ENCODE measurements at regions not wholly inside any gene's neighbourhood (a gene's known extent, or its start where the extent isn't known, plus 50 kb on each side); places are given as distances from the start of the nearest gene placed in this dataset.

DNA sequence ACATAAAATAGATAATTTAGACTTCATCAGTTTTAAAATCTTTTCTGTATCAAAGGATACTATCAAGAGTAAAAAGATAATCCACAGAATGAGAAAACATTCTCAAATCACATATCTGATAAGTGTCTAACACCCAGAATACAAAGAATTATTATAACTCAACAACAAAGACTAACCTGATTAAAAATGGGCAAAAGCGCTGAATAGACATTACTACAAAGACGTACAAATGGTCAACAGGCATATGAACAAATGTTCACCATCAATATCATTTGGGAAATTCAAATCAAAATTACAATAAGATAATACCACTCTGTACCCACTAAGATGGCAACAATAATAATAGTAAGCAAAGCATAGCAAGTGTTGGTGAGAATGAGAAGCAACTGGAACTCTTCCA is 503.8 kb downstream of the CDH26 start:
- H3K4me1 ChIP-seq (ENCODE audit: control insufficient read depth in 2 of 2, insufficient read depth in 2 of 2, low read length in 2 of 2), result no peaks in the 10 kb centered on the region
- WGBS, result 98% methylated on average over 2 of the region's 2 CpGs
- no peak for DNase-seq (ENCODE audit: low read depth in 6 of 9, low spot score in 9 of 9)
- no peaks in the 10 kb centered on the region for H3K36me3 ChIP-seq (ENCODE audit: control insufficient read depth in 2 of 2, insufficient read depth in 2 of 2, low read length in 1 of 2)
- H3K27me3 ChIP-seq (ENCODE audit: control insufficient read depth in 2 of 2, insufficient read depth in 1 of 2, low read length in 1 of 2), result no peaks in the 10 kb centered on the region
- no peak overlapping the region for H3K27ac ChIP-seq (ENCODE audit: low read depth in 1 of 2, low read length in 1 of 2)
- no peaks in the 10 kb centered on the region for H3K9me3 ChIP-seq (ENCODE audit: control insufficient read depth in 2 of 2, insufficient read depth in 1 of 2, low read length in 1 of 2)
- no peak overlapping the region for H3K4me3 ChIP-seq (ENCODE audit: low read length in 2 of 2)

DNA sequence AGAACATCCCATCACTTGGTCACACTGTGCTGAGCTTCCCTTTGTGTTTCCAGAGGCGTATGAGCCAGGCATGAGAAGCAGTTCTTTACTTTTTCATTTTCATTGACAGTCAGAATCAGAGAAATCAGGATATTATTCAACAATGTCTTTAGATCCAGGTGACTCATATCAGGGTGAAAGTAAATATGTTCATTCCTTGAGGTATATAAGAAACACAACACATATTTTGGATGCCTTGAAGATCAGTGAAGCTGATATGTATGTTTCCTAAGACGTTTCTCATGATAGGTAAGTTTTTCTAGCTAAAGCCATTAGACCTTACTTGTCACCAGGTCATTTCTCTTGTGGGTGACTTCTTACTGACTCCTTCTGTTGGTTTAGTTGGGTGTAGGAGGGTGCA is 505.6 kb downstream of the CDH26 start:
- H3K27me3 ChIP-seq (ENCODE audit: control insufficient read depth in 2 of 2, insufficient read depth in 1 of 2, low read length in 1 of 2), result no peaks in the 10 kb centered on the region
- 76% methylated on average over 2 of the region's 2 CpGs for WGBS
- DNase-seq (ENCODE audit: low read depth in 6 of 9, low spot score in 9 of 9), result no peak
- no peaks in the 10 kb centered on the region for H3K9me3 ChIP-seq (ENCODE audit: control insufficient read depth in 2 of 2, insufficient read depth in 1 of 2, low read length in 1 of 2)
- H3K36me3 ChIP-seq (ENCODE audit: control insufficient read depth in 2 of 2, insufficient read depth in 2 of 2, low read length in 1 of 2), result no peaks in the 10 kb centered on the region
- H3K4me1 ChIP-seq (ENCODE audit: control insufficient read depth in 2 of 2, insufficient read depth in 2 of 2, low read length in 2 of 2), result no peaks in the 10 kb centered on the region
- H3K27ac ChIP-seq (ENCODE audit: low read depth in 1 of 2, low read length in 1 of 2), result no peak overlapping the region
- H3K4me3 ChIP-seq (ENCODE audit: low read length in 2 of 2), result no peak overlapping the region

GRCh38 chr20:60465439-60465838 is 507.2 kb downstream of the CDH26 start:
- H3K9me3 ChIP-seq (ENCODE audit: control insufficient read depth in 2 of 2, insufficient read depth in 1 of 2, low read length in 1 of 2), result no peaks in the 10 kb centered on the region
- no peak overlapping the region for H3K4me3 ChIP-seq (ENCODE audit: low read length in 2 of 2)
- H3K4me1 ChIP-seq (ENCODE audit: control insufficient read depth in 2 of 2, insufficient read depth in 2 of 2, low read length in 2 of 2), result no peaks in the 10 kb centered on the region
- no peaks in the 10 kb centered on the region for H3K36me3 ChIP-seq (ENCODE audit: control insufficient read depth in 2 of 2, insufficient read depth in 2 of 2, low read length in 1 of 2)
- no peak overlapping the region for H3K27ac ChIP-seq (ENCODE audit: low read depth in 1 of 2, low read length in 1 of 2)
- WGBS, result 96% methylated on average over 8 of the region's 8 CpGs
- DNase-seq (ENCODE audit: low read depth in 6 of 9, low spot score in 9 of 9), result no peak
- no peaks in the 10 kb centered on the region for H3K27me3 ChIP-seq (ENCODE audit: control insufficient read depth in 2 of 2, insufficient read depth in 1 of 2, low read length in 1 of 2)

DNA sequence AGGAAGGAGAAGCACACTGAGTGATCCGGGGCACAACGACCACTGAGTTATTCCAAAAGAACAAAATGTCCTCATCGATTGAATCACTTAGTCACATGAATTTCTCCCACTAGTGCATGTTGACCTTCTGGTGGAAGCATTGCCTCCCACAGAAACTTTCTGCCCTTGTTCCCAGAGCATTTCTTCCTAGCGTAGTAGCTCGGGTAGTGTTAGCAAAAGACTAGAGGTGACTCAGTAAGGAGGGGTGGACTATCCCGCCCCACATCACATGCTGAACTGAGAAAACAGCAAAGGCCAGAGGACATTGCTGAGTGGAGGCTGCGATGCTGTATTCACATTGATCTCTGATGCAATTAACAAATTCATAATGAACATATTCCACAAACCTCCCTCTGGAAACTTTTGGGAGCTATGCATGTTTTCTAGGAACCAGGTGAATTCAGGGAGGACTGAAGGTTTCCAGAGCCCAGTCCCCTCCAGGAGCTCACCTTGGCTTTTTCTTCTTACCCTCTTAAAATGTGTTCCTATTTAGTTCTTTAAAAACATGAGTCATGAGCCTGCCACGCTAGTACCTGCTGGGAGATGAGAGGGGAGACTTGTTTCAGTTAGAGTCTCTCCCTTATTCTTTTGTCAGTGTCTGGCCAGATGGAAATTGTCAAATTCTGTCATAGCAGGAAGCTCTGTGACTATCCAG is 507.9 kb downstream of the CDH26 start:
- DNase-seq (ENCODE audit: low read depth in 6 of 9, low spot score in 9 of 9), result no peak
- no peaks in the 10 kb centered on the region for H3K27me3 ChIP-seq (ENCODE audit: control insufficient read depth in 2 of 2, insufficient read depth in 1 of 2, low read length in 1 of 2)
- no peaks in the 10 kb centered on the region for H3K36me3 ChIP-seq (ENCODE audit: control insufficient read depth in 2 of 2, insufficient read depth in 2 of 2, low read length in 1 of 2)
- no peak overlapping the region for H3K27ac ChIP-seq (ENCODE audit: low read depth in 1 of 2, low read length in 1 of 2)
- no peaks in the 10 kb centered on the region for H3K9me3 ChIP-seq (ENCODE audit: control insufficient read depth in 2 of 2, insufficient read depth in 1 of 2, low read length in 1 of 2)
- H3K4me1 ChIP-seq (ENCODE audit: control insufficient read depth in 2 of 2, insufficient read depth in 2 of 2, low read length in 2 of 2), result no peaks in the 10 kb centered on the region
- 95% methylated on average over 8 of the region's 8 CpGs for WGBS
- H3K4me3 ChIP-seq (ENCODE audit: low read length in 2 of 2), result no peak overlapping the region

DNA sequence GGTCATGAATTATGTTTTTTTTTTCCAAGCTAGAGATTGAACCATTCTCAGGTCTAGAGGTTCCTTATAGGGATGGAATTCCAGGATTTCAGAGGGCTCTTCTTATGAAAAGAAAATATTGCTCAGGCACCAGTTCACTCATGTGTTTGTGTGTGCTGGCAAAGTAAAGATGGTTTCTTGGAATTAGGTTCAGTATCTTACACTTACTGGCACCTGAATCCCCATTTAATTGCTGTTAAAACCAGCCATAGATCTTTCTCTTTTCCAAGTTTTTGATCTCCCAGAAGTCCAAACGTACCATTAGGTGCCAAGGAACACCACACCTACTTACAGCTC is 508.4 kb downstream of the CDH26 start:
- H3K9me3 ChIP-seq (ENCODE audit: control insufficient read depth in 2 of 2, insufficient read depth in 1 of 2, low read length in 1 of 2), result no peaks in the 10 kb centered on the region
- H3K36me3 ChIP-seq (ENCODE audit: control insufficient read depth in 2 of 2, insufficient read depth in 2 of 2, low read length in 1 of 2), result no peaks in the 10 kb centered on the region
- 53% methylated on average over 1 of the region's 1 CpG for WGBS
- no peaks in the 10 kb centered on the region for H3K27me3 ChIP-seq (ENCODE audit: control insufficient read depth in 2 of 2, insufficient read depth in 1 of 2, low read length in 1 of 2)
- no peak overlapping the region for H3K27ac ChIP-seq (ENCODE audit: low read depth in 1 of 2, low read length in 1 of 2)
- no peaks in the 10 kb centered on the region for H3K4me1 ChIP-seq (ENCODE audit: control insufficient read depth in 2 of 2, insufficient read depth in 2 of 2, low read length in 2 of 2)
- no peak overlapping the region for H3K4me3 ChIP-seq (ENCODE audit: low read length in 2 of 2)
- no peak for DNase-seq (ENCODE audit: low read depth in 6 of 9, low spot score in 9 of 9)

DNA sequence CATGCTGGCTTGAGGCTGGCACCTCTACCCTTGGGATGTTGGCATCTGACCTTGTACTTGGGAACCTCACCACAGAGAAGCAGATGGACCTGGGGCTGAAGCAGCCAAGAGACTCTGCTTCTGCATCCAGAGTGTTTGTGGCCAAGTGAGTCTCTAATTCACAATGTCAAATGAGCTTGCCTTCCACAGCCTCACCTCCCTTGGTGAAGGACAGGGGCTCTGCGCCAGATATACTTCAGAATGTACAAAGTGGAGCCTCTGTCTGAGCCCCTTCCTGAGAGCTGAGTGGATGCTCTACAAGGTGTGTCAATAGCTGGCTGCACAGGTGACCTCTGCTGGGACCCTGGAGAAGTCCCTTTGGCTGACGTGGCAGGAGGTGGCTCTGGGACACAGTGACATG is 508.9 kb downstream of the CDH26 start:
- 91% methylated on average over 2 of the region's 2 CpGs for WGBS

DNA sequence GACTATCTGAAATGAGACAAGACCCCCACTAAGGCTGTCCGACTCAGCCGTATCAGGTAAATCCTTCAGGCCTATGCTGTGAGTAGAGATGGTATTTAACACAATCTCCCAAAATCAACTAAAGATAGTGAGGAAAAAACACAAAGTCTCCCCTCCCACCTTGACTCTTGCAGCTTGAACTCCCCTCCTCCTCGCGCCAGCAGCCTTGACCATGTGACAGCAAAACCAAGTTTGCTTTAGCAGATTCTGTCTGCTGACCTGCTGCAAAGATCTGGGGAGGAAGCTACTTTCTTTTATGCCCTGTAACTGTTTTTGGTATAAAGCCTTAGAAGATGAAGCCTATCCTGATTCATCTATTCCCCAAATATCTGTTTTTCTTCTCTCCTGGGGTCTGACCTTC is 509.5 kb downstream of the CDH26 start:
- no peak for DNase-seq (ENCODE audit: low read depth in 6 of 9, low spot score in 9 of 9)
- Histone ChIP-seq H3K27me3 (ENCODE audit: control insufficient read depth in 2 of 2, insufficient read depth in 1 of 2, low read length in 1 of 2) (no peaks in the 10 kb centered on the region), H3K4me1 (ENCODE audit: control insufficient read depth in 2 of 2, insufficient read depth in 2 of 2, low read length in 2 of 2) (no peaks in the 10 kb centered on the region), H3K27ac (ENCODE audit: low read depth in 1 of 2, low read length in 1 of 2) (no peak overlapping the region), H3K4me3 (ENCODE audit: low read length in 2 of 2) (no peak overlapping the region), H3K36me3 (ENCODE audit: control insufficient read depth in 2 of 2, insufficient read depth in 2 of 2, low read length in 1 of 2) (no peaks in the 10 kb centered on the region), H3K9me3 (ENCODE audit: control insufficient read depth in 2 of 2, insufficient read depth in 1 of 2, low read length in 1 of 2) (no peaks in the 10 kb centered on the region)
- WGBS, result 90% methylated on average over 4 of the region's 4 CpGs

More for the DNA sequence above, 508.9 kb downstream of the CDH26 start:
- Histone ChIP-seq H3K4me3 (ENCODE audit: low read length in 2 of 2) (no peak overlapping the region), H3K36me3 (ENCODE audit: control insufficient read depth in 2 of 2, insufficient read depth in 2 of 2, low read length in 1 of 2) (no peaks in the 10 kb centered on the region), H3K4me1 (ENCODE audit: control insufficient read depth in 2 of 2, insufficient read depth in 2 of 2, low read length in 2 of 2) (no peaks in the 10 kb centered on the region), H3K9me3 (ENCODE audit: control insufficient read depth in 2 of 2, insufficient read depth in 1 of 2, low read length in 1 of 2) (no peaks in the 10 kb centered on the region), H3K27me3 (ENCODE audit: control insufficient read depth in 2 of 2, insufficient read depth in 1 of 2, low read length in 1 of 2) (no peaks in the 10 kb centered on the region), H3K27ac (ENCODE audit: low read depth in 1 of 2, low read length in 1 of 2) (no peak overlapping the region)
- DNase-seq (ENCODE audit: low read depth in 6 of 9, low spot score in 9 of 9), result no peak

GRCh38 chr20:60469829-60470228 is 511.6 kb downstream of the CDH26 start:
- Histone ChIP-seq H3K4me1 (ENCODE audit: control insufficient read depth in 2 of 2, insufficient read depth in 2 of 2, low read length in 2 of 2) (no peaks in the 10 kb centered on the region), H3K4me3 (ENCODE audit: low read length in 2 of 2) (no peak overlapping the region), H3K27me3 (ENCODE audit: control insufficient read depth in 2 of 2, insufficient read depth in 1 of 2, low read length in 1 of 2) (no peaks in the 10 kb centered on the region), H3K9me3 (ENCODE audit: control insufficient read depth in 2 of 2, insufficient read depth in 1 of 2, low read length in 1 of 2) (no peaks in the 10 kb centered on the region), H3K27ac (ENCODE audit: low read depth in 1 of 2, low read length in 1 of 2) (no peak overlapping the region), H3K36me3 (ENCODE audit: control insufficient read depth in 2 of 2, insufficient read depth in 2 of 2, low read length in 1 of 2) (no peaks in the 10 kb centered on the region)
- no peak for DNase-seq (ENCODE audit: low read depth in 6 of 9, low spot score in 9 of 9)
- WGBS, result 92% methylated on average over 5 of the region's 5 CpGs

DNA sequence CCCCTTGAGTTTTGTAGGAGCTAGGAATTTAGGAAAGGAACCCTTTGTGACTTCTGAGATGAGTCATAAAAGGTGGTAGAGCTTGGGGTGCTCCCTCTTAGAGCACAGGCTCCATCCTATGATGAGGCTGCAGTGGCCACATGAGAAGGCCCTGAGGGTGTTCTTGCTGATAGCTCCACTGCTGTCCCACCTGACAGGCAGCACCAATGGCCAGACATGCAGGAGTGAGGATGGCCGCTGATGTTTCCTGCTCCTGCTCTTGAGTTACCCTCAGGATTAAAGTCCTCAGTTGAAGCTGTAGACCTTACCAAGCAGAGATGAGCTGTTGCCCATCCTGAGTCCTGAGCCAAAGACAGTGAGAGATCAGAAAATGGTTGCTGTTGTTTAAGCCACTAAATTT is 512.1 kb downstream of the CDH26 start:
- 100% methylated on average over 1 of the region's 1 CpG for WGBS
- H3K27ac ChIP-seq (ENCODE audit: low read depth in 1 of 2, low read length in 1 of 2), result no peak overlapping the region
- no peaks in the 10 kb centered on the region for H3K27me3 ChIP-seq (ENCODE audit: control insufficient read depth in 2 of 2, insufficient read depth in 1 of 2, low read length in 1 of 2)
- H3K4me3 ChIP-seq (ENCODE audit: low read length in 2 of 2), result no peak overlapping the region
- no peaks in the 10 kb centered on the region for H3K4me1 ChIP-seq (ENCODE audit: control insufficient read depth in 2 of 2, insufficient read depth in 2 of 2, low read length in 2 of 2)
- no peaks in the 10 kb centered on the region for H3K9me3 ChIP-seq (ENCODE audit: control insufficient read depth in 2 of 2, insufficient read depth in 1 of 2, low read length in 1 of 2)
- DNase-seq (ENCODE audit: low read depth in 6 of 9, low spot score in 9 of 9), result no peak
- no peaks in the 10 kb centered on the region for H3K36me3 ChIP-seq (ENCODE audit: control insufficient read depth in 2 of 2, insufficient read depth in 2 of 2, low read length in 1 of 2)

DNA sequence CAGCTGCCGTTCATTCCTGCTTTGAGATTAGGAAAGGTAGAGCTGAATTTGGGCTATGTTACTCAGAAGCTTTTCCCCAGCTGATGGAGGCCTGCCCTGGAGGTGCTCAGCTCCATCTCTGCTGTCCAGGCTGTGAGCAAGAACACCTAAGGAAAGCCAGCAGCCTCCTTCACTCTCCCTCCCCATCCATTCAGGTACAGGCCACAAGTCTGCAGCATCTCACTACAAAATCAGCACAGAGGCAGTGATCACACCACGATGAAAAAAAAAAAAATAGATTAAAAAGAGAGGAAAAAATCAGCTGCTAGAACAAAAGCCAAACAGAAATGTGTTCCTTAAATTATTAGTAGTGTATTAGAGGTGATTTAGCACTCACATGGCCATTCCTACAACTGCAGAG is 515.0 kb downstream of the CDH26 start:
- H3K9me3 ChIP-seq (ENCODE audit: control insufficient read depth in 2 of 2, insufficient read depth in 1 of 2, low read length in 1 of 2), result no peaks in the 10 kb centered on the region
- no peaks in the 10 kb centered on the region for H3K4me1 ChIP-seq (ENCODE audit: control insufficient read depth in 2 of 2, insufficient read depth in 2 of 2, low read length in 2 of 2)
- no peak overlapping the region for H3K4me3 ChIP-seq (ENCODE audit: low read length in 2 of 2)
- no peak for DNase-seq (ENCODE audit: low read depth in 6 of 9, low spot score in 9 of 9)
- no peak overlapping the region for H3K27ac ChIP-seq (ENCODE audit: low read depth in 1 of 2, low read length in 1 of 2)
- peaks cover 0 to 2% of the 10 kb centered on the region in 2 donors for H3K27me3 ChIP-seq (ENCODE audit: control insufficient read depth in 2 of 2, insufficient read depth in 1 of 2, low read length in 1 of 2)
- H3K36me3 ChIP-seq (ENCODE audit: control insufficient read depth in 2 of 2, insufficient read depth in 2 of 2, low read length in 1 of 2), result no peaks in the 10 kb centered on the region
- 86% methylated on average over 2 of the region's 2 CpGs for WGBS

Measured in thymus (tissue), 11 donors.